ENCODE measurements at regions not wholly inside any gene's neighbourhood (a gene's known extent, or its start where the extent isn't known, plus 50 kb on each side); places are given as distances from the start of the nearest gene placed in this dataset.

DNA sequence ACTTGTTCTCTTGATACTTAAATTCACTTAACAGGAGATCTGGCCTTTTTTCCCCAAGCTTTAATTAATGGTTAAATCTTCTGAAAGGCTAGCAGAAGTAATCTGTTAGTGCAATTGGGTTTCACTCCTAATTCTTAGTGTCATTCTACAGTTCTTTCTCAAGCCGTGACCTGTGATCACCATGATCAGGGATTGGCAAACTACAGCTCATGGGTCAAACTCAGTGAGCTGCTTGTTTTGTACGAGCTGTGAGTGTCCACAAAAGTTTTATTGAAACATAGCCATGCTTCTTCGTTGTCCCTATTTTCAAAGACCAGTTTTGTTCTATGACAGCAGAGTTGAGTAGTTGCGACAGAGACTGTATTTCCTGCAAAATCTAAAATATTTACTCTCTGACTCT is 109.4 kb upstream of the KCNJ15 start:
- Histone ChIP-seq H3K4me1 (no peaks in the 10 kb centered on the region), H3K27me3 (peaks cover 0 to 7% (median 0%) of the 10 kb centered on the region in 3 donors), H3K9me3 (peaks cover 4 to 11% (median 9%) of the 10 kb centered on the region in 4 donors), H3K36me3 (no peaks in the 10 kb centered on the region), H3K4me3 (no peak overlapping the region), H3K27ac (no peak overlapping the region)
- TF ChIP-seq, protein P1, sequence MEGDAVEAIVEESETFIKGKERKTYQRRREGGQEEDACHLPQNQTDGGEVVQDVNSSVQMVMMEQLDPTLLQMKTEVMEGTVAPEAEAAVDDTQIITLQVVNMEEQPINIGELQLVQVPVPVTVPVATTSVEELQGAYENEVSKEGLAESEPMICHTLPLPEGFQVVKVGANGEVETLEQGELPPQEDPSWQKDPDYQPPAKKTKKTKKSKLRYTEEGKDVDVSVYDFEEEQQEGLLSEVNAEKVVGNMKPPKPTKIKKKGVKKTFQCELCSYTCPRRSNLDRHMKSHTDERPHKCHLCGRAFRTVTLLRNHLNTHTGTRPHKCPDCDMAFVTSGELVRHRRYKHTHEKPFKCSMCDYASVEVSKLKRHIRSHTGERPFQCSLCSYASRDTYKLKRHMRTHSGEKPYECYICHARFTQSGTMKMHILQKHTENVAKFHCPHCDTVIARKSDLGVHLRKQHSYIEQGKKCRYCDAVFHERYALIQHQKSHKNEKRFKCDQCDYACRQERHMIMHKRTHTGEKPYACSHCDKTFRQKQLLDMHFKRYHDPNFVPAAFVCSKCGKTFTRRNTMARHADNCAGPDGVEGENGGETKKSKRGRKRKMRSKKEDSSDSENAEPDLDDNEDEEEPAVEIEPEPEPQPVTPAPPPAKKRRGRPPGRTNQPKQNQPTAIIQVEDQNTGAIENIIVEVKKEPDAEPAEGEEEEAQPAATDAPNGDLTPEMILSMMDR (IDR thresholded peaks at IDR 0.05): no peak
- TF ChIP-seq EP300 (IDR thresholded peaks at IDR 0.05): no peak
- no peak for TF ChIP-seq POLR2A (IDR thresholded peaks at IDR 0.05)
- no peak for TF ChIP-seq POLR2AphosphoS5 (IDR thresholded peaks at IDR 0.05)
- WGBS, 5 donors: 49 to 82% (median 70%) methylated on average over 4 of the region's 4 CpGs
- no peak for DNase-seq
- intact Hi-C loops (cut with DNase I; ENCODE audit: low total_unique reads): no loop called here

DNA sequence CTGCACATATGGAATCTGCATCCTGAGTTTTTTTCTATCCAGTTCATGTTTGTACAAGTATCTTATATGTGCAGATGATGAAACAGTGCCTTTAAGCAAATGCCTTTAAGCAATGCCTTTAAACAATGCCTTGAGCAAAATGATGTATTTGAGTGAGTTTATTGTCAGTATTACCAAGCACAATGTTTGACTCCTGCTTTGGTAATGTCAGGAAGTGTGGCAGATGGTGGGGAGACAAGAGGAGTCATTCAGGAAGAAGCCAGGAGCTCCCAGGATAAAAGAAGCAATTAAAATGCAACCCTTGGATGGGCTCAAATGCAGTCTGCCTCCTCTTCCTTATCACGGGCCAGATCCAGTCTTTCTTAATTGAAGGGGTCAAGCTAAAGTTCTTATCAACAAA is 108.7 kb upstream of the KCNJ15 start:
- intact Hi-C loops (cut with DNase I; ENCODE audit: low total_unique reads): no loop called here
- Histone ChIP-seq H3K9me3 (peaks cover 4 to 11% (median 8%) of the 10 kb centered on the region in 4 donors), H3K4me3 (no peak overlapping the region), H3K27ac (no peak overlapping the region), H3K36me3 (no peaks in the 10 kb centered on the region), H3K4me1 (no peaks in the 10 kb centered on the region), H3K27me3 (peaks cover 0 to 9% (median 0%) of the 10 kb centered on the region in 3 donors)
- no peak for DNase-seq
- TF ChIP-seq POLR2AphosphoS5 (IDR thresholded peaks at IDR 0.05) (no peak), POLR2A (IDR thresholded peaks at IDR 0.05) (no peak), EP300 (IDR thresholded peaks at IDR 0.05) (no peak)
- TF ChIP-seq, protein P1 (IDR thresholded peaks at IDR 0.05): no peak
- 42 to 62% (median 50%) methylated on average over 1 of the region's 1 CpG for WGBS, 5 donors

- no peak for DNase-seq
- Histone ChIP-seq H3K27me3 (peaks cover 0 to 18% (median 0%) of the 10 kb centered on the region in 3 donors), H3K9me3 (no peaks in the 10 kb centered on the region), H3K27ac (no peak overlapping the region), H3K4me3 (no peak overlapping the region), H3K4me1 (no peaks in the 10 kb centered on the region), H3K36me3 (no peaks in the 10 kb centered on the region)
- WGBS, 5 donors: 66 to 84% (median 68%) methylated on average over 1 of the region's 1 CpG
- TF ChIP-seq POLR2A (IDR thresholded peaks at IDR 0.05) (no peak), POLR2AphosphoS5 (IDR thresholded peaks at IDR 0.05) (no peak), EP300 (IDR thresholded peaks at IDR 0.05) (no peak)
- TF ChIP-seq, protein P1 (IDR thresholded peaks at IDR 0.05): no peak
- intact Hi-C loops (cut with DNase I; ENCODE audit: low total_unique reads): no loop called here
These were observed 105.7 kb upstream of the KCNJ15 start for GRCh38 chr21:38151021-38151645.

GRCh38 chr21:38156200-38156599 is 100.6 kb upstream of the KCNJ15 start:
- intact Hi-C loops (cut with DNase I; ENCODE audit: low total_unique reads): no loop called here
- no peak for DNase-seq
- H3K36me3 ChIP-seq: no peaks in the 10 kb centered on the region
- no peak overlapping the region for H3K27ac ChIP-seq
- TF ChIP-seq EP300 (IDR thresholded peaks at IDR 0.05) (no peak), POLR2A (IDR thresholded peaks at IDR 0.05) (no peak), POLR2AphosphoS5 (IDR thresholded peaks at IDR 0.05) (no peak)
- TF ChIP-seq, protein P1 (IDR thresholded peaks at IDR 0.05): no peak
- H3K4me1 ChIP-seq: no peaks in the 10 kb centered on the region
- peaks cover 0 to 18% (median 0%) of the 10 kb centered on the region in 3 donors for H3K27me3 ChIP-seq
- 79 to 94% (median 83%) methylated on average over 2 of the region's 2 CpGs for WGBS, 5 donors
- no peaks in the 10 kb centered on the region for H3K9me3 ChIP-seq
- no peak overlapping the region for H3K4me3 ChIP-seq

Measured in stomach (tissue), 8 donors.